ENCODE measurements at regions not wholly inside any gene's neighbourhood (a gene's known extent, or its start where the extent isn't known, plus 50 kb on each side); places are given as distances from the start of the nearest gene placed in this dataset.

GRCh38 chr10:30229536-30229935 is 119.5 kb downstream of the MTPAP start:
- no peak overlapping the region for H2AFZ ChIP-seq (ENCODE audit: control insufficient read depth, low read depth, low read length)
- H3K79me2 ChIP-seq (ENCODE audit: control insufficient read depth, insufficient read depth, low read length) = no peaks in the 10 kb centered on the region
- ATAC-seq (no peak), FAIRE-seq (no peak), DNase-seq (ENCODE audit: low read depth, low spot score) (no peak)
- no peak overlapping the region for H3K4me2 ChIP-seq (ENCODE audit: control insufficient read depth, insufficient read depth)
- no TSS peak for BruUV-seq (replicated peaks)
- in situ Hi-C loops (cut with MboI) (loop anchor here (25.0 kb wide), 1 partner anchor 217 kb away; no protein-coding TSS in a partner anchor), intact Hi-C loops (cut with micrococcal nuclease; ENCODE audit: unreplicated experiment) (no loop called here)
- ChIA-PET CTCF (interaction anchor here (1.1 kb wide), 1 partner anchor 12 kb away, joined by 4 read pairs; no protein-coding TSS in a partner anchor), RAD21 (ENCODE audit: unreplicated experiment) (no interaction called here), SMC1A (ENCODE audit: uncharacterized antibody, unreplicated experiment) (no interaction called here), POLR2A (no interaction called here)
- no peaks in the 10 kb centered on the region for H3K36me3 ChIP-seq (ENCODE audit: control insufficient read depth in 2 of 2, insufficient read depth in 2 of 2, low read length in 1 of 2)
- H3K27ac ChIP-seq (ENCODE audit: control insufficient read depth, insufficient read depth) = no peak overlapping the region
- H3K27me3 ChIP-seq (replicated peaks in 1 of 2; ENCODE audit: control insufficient read depth in 2 of 2, insufficient read depth in 2 of 2, low read length in 1 of 2) = no peaks in the 10 kb centered on the region
- H3K4me1 ChIP-seq (ENCODE audit: control insufficient read depth, insufficient read depth, low read length) = peaks cover 5% of the 10 kb centered on the region
- H3K4me3 ChIP-seq = no peak overlapping the region
- H3K9me3 ChIP-seq (replicated peaks; ENCODE audit: control insufficient read depth, insufficient read depth, low read length) = no peaks in the 10 kb centered on the region; the same call in 2 of the 3 replicates
- 19% methylated on average over 5 of the region's 5 CpGs for WGBS (ENCODE audit: insufficient coverage, insufficient replicate concordance, low lambda C conversion rate, missing lambda C conversion rate)
- TF ChIP-seq TBL1XR1 (IDR thresholded peaks at IDR 0.05; ENCODE audit: low read depth, low read length) = no peak
- TF ChIP-seq ATF7 (IDR thresholded peaks at IDR 0.05; ENCODE audit: low read depth) = no peak
- TF ChIP-seq PAX5 (IDR thresholded peaks at IDR 0.05; ENCODE audit: borderline replicate concordance, low read depth, low read length) = no peak
- TF ChIP-seq IRF4 (IDR thresholded peaks at IDR 0.05; ENCODE audit: low read depth, low read length) = no peak
- H3K9ac ChIP-seq (ENCODE audit: control insufficient read depth, insufficient read depth, low read length) = no peak overlapping the region
- no peaks in the 10 kb centered on the region for H4K20me1 ChIP-seq (ENCODE audit: control insufficient read depth, insufficient read depth)

GRCh38 chr10:30228417-30229036 is 120.6 kb downstream of the MTPAP start:
- H3K4me1 ChIP-seq (ENCODE audit: control insufficient read depth, insufficient read depth, low read length) = peaks cover 5% of the 10 kb centered on the region
- intact Hi-C loops (cut with micrococcal nuclease; ENCODE audit: unreplicated experiment) (no loop called here), in situ Hi-C loops (cut with MboI) (loop anchor here (25.0 kb wide), 1 partner anchor 216 kb away; no protein-coding TSS in a partner anchor)
- TF ChIP-seq ZNF217 (IDR thresholded peaks at IDR 0.05) (no peak), SMARCA5 (IDR thresholded peaks at IDR 0.05) (no peak), SREBF1 (IDR thresholded peaks at IDR 0.05; ENCODE audit: low read length) (no peak), CBX5 (IDR thresholded peaks at IDR 0.05; ENCODE audit: low read depth) (no peak)
- no peak for FAIRE-seq
- H3K9me3 ChIP-seq (replicated peaks; ENCODE audit: control insufficient read depth, insufficient read depth, low read length) = no peaks in the 10 kb centered on the region; the same call in 2 of the 3 replicates
- no peaks in the 10 kb centered on the region for H4K20me1 ChIP-seq (ENCODE audit: control insufficient read depth, insufficient read depth)
- SMC1A ChIA-PET (ENCODE audit: uncharacterized antibody, unreplicated experiment) = no interaction called here
- WGBS (ENCODE audit: insufficient coverage, insufficient replicate concordance, low lambda C conversion rate, missing lambda C conversion rate) = 34% methylated on average over 5 of the region's 5 CpGs
- H3K27me3 ChIP-seq (replicated peaks in 1 of 2; ENCODE audit: control insufficient read depth in 2 of 2, insufficient read depth in 2 of 2, low read length in 1 of 2) = no peaks in the 10 kb centered on the region
- H2AFZ ChIP-seq (ENCODE audit: control insufficient read depth, low read depth, low read length) = no peak overlapping the region
- H3K27ac ChIP-seq (ENCODE audit: control insufficient read depth, insufficient read depth) = no peak overlapping the region
- BruUV-seq (replicated peaks) = no TSS peak
- POLR2A ChIA-PET = no interaction called here
- CTCF ChIA-PET = no interaction called here
- no peaks in the 10 kb centered on the region for H3K79me2 ChIP-seq (ENCODE audit: control insufficient read depth, insufficient read depth, low read length)
- RAD21 ChIA-PET (ENCODE audit: unreplicated experiment) = no interaction called here
- H3K4me3 ChIP-seq = no peak overlapping the region
- no peak for DNase-seq (ENCODE audit: low read depth, low spot score)
- H3K36me3 ChIP-seq (ENCODE audit: control insufficient read depth in 2 of 2, insufficient read depth in 2 of 2, low read length in 1 of 2) = no peaks in the 10 kb centered on the region
- H3K9ac ChIP-seq (ENCODE audit: control insufficient read depth, insufficient read depth, low read length) = no peak overlapping the region
- no peak overlapping the region for H3K4me2 ChIP-seq (ENCODE audit: control insufficient read depth, insufficient read depth)
- no peak for ATAC-seq

Data from GM12878 (cell line).